Spleen (tissue), 7 donors: ENCODE measurements at regions not wholly inside any gene's neighbourhood (a gene's known extent, or its start where the extent isn't known, plus 50 kb on each side); places are given as distances from the start of the nearest gene placed in this dataset.

ENCODE experiments used
- CTCF ChIP-seq, 11 experiments: fragments of 200-600 bp in 7 of 11; fragments of 450-650 bp in 4 of 11; sonication (generic) in 4 of 11; IDR thresholded peaks in 8 of 11; conservative IDR thresholded peaks in 3 of 11; 1 replicate in 7 of 11; 2 replicates in 4 of 11; pipeline versions ENCODE4 v1.4.0 to v1.8.0; 2016 to 2021; ENCODE audit warnings: antibody characterized with exemption in 11 of 11, inconsistent platforms in 4 of 11, mild to moderate bottlenecking in 1 of 11
- POLR2A ChIP-seq, 3 donors: fragments of 450-650 bp; IDR thresholded peaks; one replicate each; pipeline ENCODE4 v1.5.1; 2017; ENCODE audit warnings: antibody characterized with exemption in 3 of 3, mild to moderate bottlenecking in 1 of 3
- POLR2AphosphoS5 ChIP-seq, 3 donors: sonication (generic); formaldehyde crosslinking; IDR thresholded peaks; one replicate each; pipeline ENCODE4 v1.5.1; 2017; ENCODE audit warnings: antibody characterized with exemption in 3 of 3
- donor health status: DM: no; HTN: no; CAD: no; lungs with moderate emphysema.
- donor health status: DM: no; HTN: no; CAD: no.
- donor health status: DM: no; HTN: no; CAD: no.

DNA sequence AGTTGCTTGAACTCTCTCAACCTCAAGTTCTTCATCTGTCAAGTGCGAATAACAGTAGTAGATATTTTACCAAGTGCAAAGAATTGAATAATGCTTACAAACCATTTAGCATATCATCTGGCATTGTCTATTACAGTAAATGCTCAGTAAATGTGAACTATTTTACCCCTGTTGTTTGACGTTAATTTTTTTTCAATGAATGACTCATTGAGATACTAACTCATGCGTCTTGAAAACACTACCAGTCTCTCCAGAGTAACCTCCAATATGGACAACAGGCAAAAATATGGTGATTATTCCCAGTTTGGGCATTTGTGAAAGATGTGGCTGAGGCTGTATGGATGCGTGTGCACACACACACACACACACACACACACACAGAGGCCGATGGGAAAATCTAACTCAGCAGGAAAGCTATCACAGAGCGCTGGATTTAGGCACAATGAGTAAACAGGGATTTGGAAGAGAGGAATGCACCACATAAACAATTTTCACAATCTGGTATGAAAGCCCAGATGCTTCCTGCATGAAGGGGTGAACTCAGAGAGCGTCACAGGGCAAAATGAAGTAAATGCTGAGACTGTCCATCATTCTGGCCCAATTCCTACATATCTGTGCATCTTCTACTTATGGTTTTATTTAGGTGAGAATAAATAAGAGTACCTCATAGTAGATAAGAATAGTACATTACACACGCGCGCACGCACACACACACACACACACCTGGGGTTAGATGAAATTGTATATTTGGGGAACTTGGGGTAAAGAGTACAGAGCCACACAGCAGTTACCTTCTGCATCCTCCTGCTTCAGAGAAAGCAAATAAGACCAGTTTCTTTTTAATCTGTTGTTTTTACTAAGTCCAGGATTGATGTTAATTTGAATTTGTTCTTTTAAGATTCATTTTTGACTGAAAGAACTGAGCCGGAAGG, 128.7 kb downstream of the PALM2AKAP2 start:
- no peak for TF ChIP-seq CTCF (IDR thresholded peaks at IDR 0.05 in 8 of 11, conservative IDR thresholded peaks at IDR 0.05 in 3 of 11)
- no peak for TF ChIP-seq POLR2A (IDR thresholded peaks at IDR 0.05)
- no peak for TF ChIP-seq POLR2AphosphoS5 (IDR thresholded peaks at IDR 0.05)
